Smooth muscle cell (in vitro differentiated cells): ENCODE measurements at regions not wholly inside any gene's neighbourhood (a gene's known extent, or its start where the extent isn't known, plus 50 kb on each side); places are given as distances from the start of the nearest gene placed in this dataset.
"Not testable (repeated sequence)": the region's sequence is repeated elsewhere in the genome, so short reads cannot be mapped to it uniquely, and the experiment has no call there.

Experiments
- DNase-seq: peaks from one replicate; lab custom pipeline; 2025; ENCODE audit not compliant: unreplicated experiment; lab: John Stamatoyannopoulos, UW
- H2AFZ ChIP-seq: fragments of 200-600 bp; sonication (generic); 2 replicates; pipeline ENCODE4 v1.6.0; 2016; ENCODE audit warnings: antibody characterized with exemption, low read depth, mild to moderate bottlenecking
- H3F3A ChIP-seq: fragments of 200-600 bp; sonication (generic); 2 replicates; pipeline ENCODE4 v1.6.0; 2017; ENCODE audit warnings: antibody characterized with exemption, low read depth
- H3K27ac ChIP-seq: fragments of 200-600 bp; sonication (generic); 2 replicates; pipeline ENCODE4 v1.5.1; 2016; ENCODE audit warnings: low read depth, mild to moderate bottlenecking
- H3K27me3 ChIP-seq: fragments of 200-600 bp; sonication (generic); 2 replicates; pipeline ENCODE4 v1.6.1; 2016; ENCODE audit warnings: low read depth, mild to moderate bottlenecking
- H3K36me3 ChIP-seq: fragments of 200-600 bp; sonication (generic); 2 replicates; pipeline ENCODE4 v1.5.1; 2016; ENCODE audit warnings: low read depth
- H3K4me1 ChIP-seq: fragments of 200-600 bp; sonication (generic); 2 replicates; pipeline ENCODE4 v1.5.1; 2016; ENCODE audit warnings: low read depth
- H3K4me2 ChIP-seq: fragments of 200-600 bp; sonication (generic); 2 replicates; pipeline ENCODE4 v1.6.0; 2016; ENCODE audit warnings: mild to moderate bottlenecking
- H3K4me3 ChIP-seq: fragments of 200-600 bp; sonication (generic); 2 replicates; pipeline ENCODE4 v1.5.1; 2016; ENCODE audit warnings: mild to moderate bottlenecking
- H3K79me2 ChIP-seq: fragments of 200-600 bp; sonication (generic); 2 replicates; pipeline ENCODE4 v1.6.0; 2016; ENCODE audit warnings: low read depth, mild to moderate bottlenecking
- H3K9ac ChIP-seq: fragments of 200-600 bp; sonication (generic); 2 replicates; pipeline ENCODE4 v1.6.0; 2016; ENCODE audit warnings: low read depth
- H3K9me3 ChIP-seq: fragments of 200-600 bp; sonication (generic); replicated peaks from 2 replicates; pipeline ENCODE4 v1.5.1; 2016; ENCODE audit warnings: low read depth
- H4K20me1 ChIP-seq: fragments of 200-600 bp; sonication (generic); 2 replicates; pipeline ENCODE4 v1.6.0; 2016; ENCODE audit warnings: low read depth
- CTCF ChIP-seq: fragments of 200-600 bp; sonication (generic); IDR thresholded peaks from 2 replicates; pipeline ENCODE4 v1.5.1; 2017; ENCODE audit warnings: borderline replicate concordance, mild to moderate bottlenecking, antibody characterized with exemption; ENCODE audit not compliant: insufficient read depth, poor library complexity, severe bottlenecking
- WGBS: methylation state at CpG from one replicate; pipeline ENCODE4 v1.1.7; 2016; ENCODE audit warnings: low lambda C conversion rate; 5-methylcytosine and 5-hydroxymethylcytosine counted together

GRCh38 chr5:145446412-145446811, 388.7 kb downstream of the PRELID2 start:
- no peak overlapping the region for H3K4me2 ChIP-seq

GRCh38 chr5:145445027-145445426, 390.1 kb downstream of the PRELID2 start:
- DNase-seq, result no peak
- WGBS, result 98% methylated on average over 2 of the region's 2 CpGs
- H3F3A ChIP-seq, result no peaks in the 10 kb centered on the region
- H3K9me3 ChIP-seq, result no peaks in the 10 kb centered on the region
- TF ChIP-seq CTCF, result no peak
- H3K4me2 ChIP-seq, result no peak overlapping the region
- H3K4me3 ChIP-seq, result no peak overlapping the region
- no peaks in the 10 kb centered on the region for H3K36me3 ChIP-seq
- H3K9ac ChIP-seq, result no peak overlapping the region
- H3K79me2 ChIP-seq, result no peaks in the 10 kb centered on the region
- H2AFZ ChIP-seq, result no peak overlapping the region
- H3K27ac ChIP-seq, result no peak overlapping the region
- peaks cover 5% of the 10 kb centered on the region for H3K4me1 ChIP-seq
- H4K20me1 ChIP-seq, result no peaks in the 10 kb centered on the region
- no peaks in the 10 kb centered on the region for H3K27me3 ChIP-seq

More at GRCh38 chr5:145446412-145446811, 388.7 kb downstream of the PRELID2 start:
- Histone ChIP-seq H3K36me3 (no peaks in the 10 kb centered on the region), H4K20me1 (no peaks in the 10 kb centered on the region), H3K9me3 (no peaks in the 10 kb centered on the region), H3K27me3 (no peaks in the 10 kb centered on the region), H3K27ac (no peak overlapping the region), H3K79me2 (no peaks in the 10 kb centered on the region), H3F3A (no peaks in the 10 kb centered on the region), H3K4me3 (no peak overlapping the region), H2AFZ (no peak overlapping the region), H3K9ac (no peak overlapping the region), H3K4me1 (peaks cover 5% of the 10 kb centered on the region)
- DNase-seq, result no peak
- WGBS, result 84% methylated on average over 5 of the region's 5 CpGs
- TF ChIP-seq CTCF, result no peak

- Histone ChIP-seq H3K4me2 (no peak overlapping the region), H2AFZ (no peak overlapping the region), H3K9ac (no peak overlapping the region), H3K4me1 (peaks cover 10% of the 10 kb centered on the region), H3F3A (no peaks in the 10 kb centered on the region), H3K9me3 (no peaks in the 10 kb centered on the region), H4K20me1 (no peaks in the 10 kb centered on the region), H3K79me2 (no peaks in the 10 kb centered on the region), H3K27me3 (no peaks in the 10 kb centered on the region), H3K36me3 (no peaks in the 10 kb centered on the region), H3K4me3 (no peak overlapping the region), H3K27ac (peak overlapping the region; percentile 53)
- TF ChIP-seq CTCF, result no peak
- DNase-seq, result no peak
- 92% methylated on average over 4 of the region's 4 CpGs for WGBS
Observed at GRCh38 chr5:145443964-145444363, 391.2 kb downstream of the PRELID2 start.

GRCh38 chr5:145443366-145443765, 391.8 kb downstream of the PRELID2 start:
- H2AFZ ChIP-seq, result no peak overlapping the region
- TF ChIP-seq CTCF, result no peak
- H3K4me3 ChIP-seq, result no peak overlapping the region
- no peaks in the 10 kb centered on the region for H3K27me3 ChIP-seq
- H3K36me3 ChIP-seq, result no peaks in the 10 kb centered on the region
- DNase-seq, result no peak
- 72% methylated on average over 2 of the region's 2 CpGs for WGBS
- peaks cover 14% of the 10 kb centered on the region for H3K4me1 ChIP-seq
- H3K9me3 ChIP-seq, result no peaks in the 10 kb centered on the region
- no peak overlapping the region for H3K9ac ChIP-seq
- H3K79me2 ChIP-seq, result no peaks in the 10 kb centered on the region
- H3F3A ChIP-seq, result no peaks in the 10 kb centered on the region
- H3K4me2 ChIP-seq, result no peak overlapping the region
- H3K27ac ChIP-seq, result peak overlapping the region; percentile 53
- no peaks in the 10 kb centered on the region for H4K20me1 ChIP-seq

GRCh38 chr5:145442661-145443060, 392.5 kb downstream of the PRELID2 start:
- not testable (repeated sequence) for H4K20me1 ChIP-seq, H3K27me3 ChIP-seq, H2AFZ ChIP-seq, H3K9ac ChIP-seq, H3K79me2 ChIP-seq, DNase-seq, H3F3A ChIP-seq, H3K36me3 ChIP-seq, H3K9me3 ChIP-seq, H3K4me3 ChIP-seq, H3K4me2 ChIP-seq
- WGBS, result 55% methylated on average over 6 of the region's 6 CpGs
- peak overlapping the region; percentile 53 for H3K27ac ChIP-seq
- H3K4me1 ChIP-seq, result peaks cover 21% of the 10 kb centered on the region
